Naive thymus-derived CD4-positive, alpha-beta T cell (primary cell): ENCODE measurements at regions not wholly inside any gene's neighbourhood (a gene's known extent, or its start where the extent isn't known, plus 50 kb on each side); places are given as distances from the start of the nearest gene placed in this dataset.

Experiments
- ATAC-seq: fragments of 150-1000 bp; cut with Tn5 transposase; 2 replicates; pipeline ENCODE4 v1.10.0; 2021; ENCODE audit warnings: mild to moderate bottlenecking, moderate library complexity
- CTCF ChIA-PET: fragments of 350-600 bp; sonication (Branson Sonifier 250); formaldehyde crosslinking; loops from one replicate; lab custom pipeline; 2021; ENCODE audit warnings: antibody characterized with exemption; lab: Charles Lee
- POLR2A ChIA-PET: fragments of 350-600 bp; sonication (Branson Sonifier 250); formaldehyde crosslinking; loops from one replicate; lab custom pipeline; 2021; ENCODE audit warnings: antibody characterized with exemption, inconsistent platforms; lab: Charles Lee
- DNase-seq, 9 donors: peaks; one replicate each; pipeline versions ENCODE4 v3.0.0 to v3.0.0-alpha.2; 2020 to 2022; ENCODE audit warnings: mixed read lengths in 1 of 9
- H3K27ac ChIP-seq: one replicate; pipeline ENCODE4 v1.7.0; 2013; ENCODE audit warnings: mild to moderate bottlenecking, low read depth, low read length, moderate library complexity
- H3K27me3 ChIP-seq, 2 donors: one replicate each; pipeline ENCODE4 v1.7.0; 2013; ENCODE audit warnings: low read length in 2 of 2, mild to moderate bottlenecking in 2 of 2, moderate library complexity in 2 of 2; ENCODE audit not compliant: control insufficient read depth in 2 of 2, insufficient read depth in 2 of 2
- H3K36me3 ChIP-seq, 3 experiments: 1 replicate in 2 of 3; 2 replicates in 1 of 3; pipeline ENCODE4 v1.7.0; 2013; ENCODE audit warnings: low read length in 3 of 3, mild to moderate bottlenecking in 3 of 3, moderate library complexity in 1 of 3; ENCODE audit not compliant: insufficient read depth in 3 of 3, control insufficient read depth in 2 of 3
- H3K4me1 ChIP-seq, 2 donors: one replicate each; pipeline ENCODE4 v1.7.0; 2013; ENCODE audit warnings: low read length in 2 of 2, mild to moderate bottlenecking in 2 of 2, moderate library complexity in 1 of 2; ENCODE audit not compliant: control insufficient read depth in 2 of 2, insufficient read depth in 2 of 2
- H3K4me3 ChIP-seq: 2 replicates; pipeline ENCODE4 v1.7.0; 2013; ENCODE audit warnings: mild to moderate bottlenecking, low read length
- H3K9me3 ChIP-seq, 3 experiments: 1 replicate in 2 of 3; 2 replicates in 1 of 3; pipeline ENCODE4 v1.7.0; 2013; ENCODE audit warnings: low read length in 3 of 3; ENCODE audit not compliant: control insufficient read depth in 2 of 3
- H3K27ac Mint-ChIP-seq, 9 donors: one replicate each; pipeline ENCODE4 v1.8.0; 2020 to 2022; ENCODE audit warnings: mixed read lengths in 9 of 9, mild to moderate bottlenecking in 8 of 9, moderate library complexity in 5 of 9, inconsistent platforms in 2 of 9
- H3K27me3 Mint-ChIP-seq, 5 donors: one replicate each; pipeline ENCODE4 v1.8.0; 2021 to 2022; ENCODE audit warnings: mixed read lengths in 5 of 5, mild to moderate bottlenecking in 1 of 5
- H3K36me3 Mint-ChIP-seq, 5 donors: one replicate each; pipeline ENCODE4 v1.8.0; 2020 to 2022; ENCODE audit warnings: mixed read lengths in 5 of 5, mild to moderate bottlenecking in 3 of 5, inconsistent platforms in 1 of 5
- H3K4me1 Mint-ChIP-seq, 7 donors: one replicate each; pipeline ENCODE4 v1.8.0; 2020 to 2022; ENCODE audit warnings: mixed read lengths in 7 of 7, mild to moderate bottlenecking in 3 of 7, inconsistent platforms in 1 of 7
- H3K4me3 Mint-ChIP-seq, 10 donors: one replicate each; pipeline ENCODE4 v1.8.0; 2020 to 2022; ENCODE audit warnings: mild to moderate bottlenecking in 10 of 10, mixed read lengths in 10 of 10, moderate library complexity in 6 of 10, inconsistent platforms in 2 of 10
- H3K9me3 Mint-ChIP-seq, 11 donors: one replicate each; pipeline ENCODE4 v1.8.0; 2020 to 2022; ENCODE audit warnings: mixed read lengths in 11 of 11, mild to moderate bottlenecking in 4 of 11, inconsistent platforms in 1 of 11, moderate library complexity in 1 of 11
- intact Hi-C, 2 donors: fragments of 100-400 bp; cut with micrococcal nuclease; formaldehyde crosslinking; loops; one replicate each; pipeline ENCODE4 v1.15.1; 2023

DNA sequence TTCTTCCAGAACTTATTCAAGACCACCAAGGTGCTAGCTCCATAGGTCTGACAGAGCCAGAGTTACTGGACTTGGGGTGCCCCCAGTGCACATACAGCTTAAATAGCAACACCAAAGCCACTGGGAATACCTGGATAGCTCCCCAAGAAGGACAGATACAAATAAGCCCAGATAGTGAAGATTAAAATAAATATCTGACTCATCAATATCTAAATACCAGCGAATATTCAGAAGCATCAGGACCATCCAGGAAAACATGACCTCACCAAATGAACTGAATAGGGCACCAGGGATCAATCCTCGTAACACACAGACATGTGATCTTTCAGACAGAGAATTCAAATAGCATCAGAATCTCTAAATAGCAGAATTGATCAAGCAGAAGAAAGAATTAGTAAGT, 931.6 kb downstream of the OTOL1 start:
- no peaks in the 10 kb centered on the region for H3K9me3 ChIP-seq
- no peak overlapping the region for H3K27ac ChIP-seq
- Mint-ChIP-seq H3K9me3 (peaks cover 0 to 28% (median 8%) of the 10 kb centered on the region in 11 donors), H3K27me3 (no peaks in the 10 kb centered on the region), H3K27ac (no peak overlapping the region), H3K36me3 (no peaks in the 10 kb centered on the region), H3K4me3 (no peak overlapping the region), H3K4me1 (no peaks in the 10 kb centered on the region)
- H3K27me3 ChIP-seq, result no peaks in the 10 kb centered on the region
- intact Hi-C loops, result no loop called here
- no peak for DNase-seq
- ATAC-seq, result no peak
- H3K36me3 ChIP-seq, result no peaks in the 10 kb centered on the region
- POLR2A ChIA-PET, result no interaction called here
- CTCF ChIA-PET, result interaction anchor here (0.6 kb wide), 1 partner anchor 185 kb away, joined by 7 read pairs; no protein-coding TSS in a partner anchor
- H3K4me3 ChIP-seq, result no peak overlapping the region
- no peaks in the 10 kb centered on the region for H3K4me1 ChIP-seq

DNA sequence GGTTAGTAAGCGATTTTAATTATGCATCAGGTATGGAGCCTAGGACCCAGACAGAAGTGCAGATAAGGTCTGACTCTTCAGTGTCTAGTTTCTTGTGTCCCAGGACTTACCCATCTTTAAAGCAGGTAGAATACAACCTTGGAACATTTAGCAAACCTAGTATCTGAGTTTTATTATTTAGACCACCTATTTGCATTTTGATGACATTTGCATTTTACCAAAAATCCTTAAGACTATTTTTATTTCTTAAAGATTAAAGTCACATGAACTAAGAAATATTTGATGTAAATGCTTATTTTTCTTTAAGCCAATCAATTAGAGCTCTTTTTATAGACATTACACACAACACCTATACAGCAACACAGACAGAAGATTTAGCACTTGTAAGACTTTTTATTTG, 939.1 kb downstream of the OTOL1 start:
- CTCF ChIA-PET, result no interaction called here
- Histone ChIP-seq H3K9me3 (no peaks in the 10 kb centered on the region), H3K4me1 (no peaks in the 10 kb centered on the region), H3K36me3 (no peaks in the 10 kb centered on the region), H3K27ac (no peak overlapping the region), H3K4me3 (no peak overlapping the region), H3K27me3 (no peaks in the 10 kb centered on the region)
- no peaks in the 10 kb centered on the region for H3K4me1 Mint-ChIP-seq
- H3K27me3 Mint-ChIP-seq, result no peaks in the 10 kb centered on the region
- H3K36me3 Mint-ChIP-seq, result no peaks in the 10 kb centered on the region
- ATAC-seq, result no peak
- DNase-seq, result no peak
- peaks cover 0 to 27% (median 10%) of the 10 kb centered on the region in 11 donors for H3K9me3 Mint-ChIP-seq
- intact Hi-C loops, result no loop called here
- H3K27ac Mint-ChIP-seq, result no peak overlapping the region
- no peak overlapping the region for H3K4me3 Mint-ChIP-seq
- POLR2A ChIA-PET, result no interaction called here

DNA sequence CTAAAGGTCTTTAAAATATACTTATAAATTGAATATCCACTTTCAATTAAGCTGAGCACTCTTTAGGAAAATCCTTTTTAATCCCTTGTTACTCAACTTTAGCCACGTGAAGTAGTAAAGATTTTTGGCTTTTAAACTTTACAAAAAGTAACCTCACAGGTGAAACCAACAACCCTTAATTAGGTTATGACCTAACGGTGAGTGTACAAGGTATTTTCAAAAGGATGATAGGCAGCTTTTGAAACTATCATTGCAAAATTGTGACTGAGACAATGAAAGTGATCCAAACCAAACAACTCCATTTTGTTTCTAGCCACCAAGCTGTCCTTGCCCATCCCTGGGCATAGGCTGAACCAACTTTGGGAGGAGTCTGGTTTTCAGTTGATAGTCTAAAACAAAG, 940.2 kb downstream of the OTOL1 start:
- POLR2A ChIA-PET, result no interaction called here
- intact Hi-C loops, result no loop called here

DNA sequence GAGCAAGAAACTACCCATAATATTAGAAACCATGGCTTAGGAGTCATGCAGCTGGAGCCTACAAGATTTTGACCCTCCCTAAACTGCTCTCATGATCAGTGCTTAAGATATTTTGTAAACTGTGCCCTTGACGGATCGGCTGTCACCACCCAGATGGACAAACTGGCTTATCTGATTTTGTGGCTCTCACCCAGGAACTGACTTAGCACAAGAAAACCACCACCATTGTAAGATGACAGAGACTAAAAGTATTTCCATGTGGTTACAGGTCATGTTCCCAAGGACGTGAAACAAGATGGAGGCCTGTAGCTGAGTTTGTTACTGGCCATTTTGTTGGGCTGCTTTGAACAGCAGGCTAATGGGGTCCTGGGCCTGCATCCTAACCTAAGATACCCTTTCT, 940.9 kb downstream of the OTOL1 start:
- Mint-ChIP-seq H3K27me3 (no peaks in the 10 kb centered on the region), H3K36me3 (no peaks in the 10 kb centered on the region), H3K27ac (no peak overlapping the region), H3K9me3 (peaks cover 0 to 22% (median 7%) of the 10 kb centered on the region in 11 donors), H3K4me1 (no peaks in the 10 kb centered on the region), H3K4me3 (no peak overlapping the region)
- Histone ChIP-seq H3K36me3 (no peaks in the 10 kb centered on the region), H3K4me3 (no peak overlapping the region), H3K4me1 (no peaks in the 10 kb centered on the region), H3K27ac (no peak overlapping the region), H3K27me3 (no peaks in the 10 kb centered on the region), H3K9me3 (no peaks in the 10 kb centered on the region)
- intact Hi-C loops, result no loop called here
- DNase-seq, result no peak
- CTCF ChIA-PET, result no interaction called here
- POLR2A ChIA-PET, result no interaction called here
- no peak for ATAC-seq

More for the DNA sequence above, 940.2 kb downstream of the OTOL1 start:
- no peaks in the 10 kb centered on the region for H3K27me3 Mint-ChIP-seq
- H3K36me3 Mint-ChIP-seq, result no peaks in the 10 kb centered on the region
- peaks cover 0 to 27% (median 7%) of the 10 kb centered on the region in 11 donors for H3K9me3 Mint-ChIP-seq
- H3K4me1 Mint-ChIP-seq, result no peaks in the 10 kb centered on the region
- DNase-seq (no peak), ATAC-seq (no peak)
- CTCF ChIA-PET, result no interaction called here
- no peaks in the 10 kb centered on the region for H3K4me1 ChIP-seq
- H3K4me3 Mint-ChIP-seq, result no peak overlapping the region
- H3K27ac Mint-ChIP-seq, result no peak overlapping the region
- no peaks in the 10 kb centered on the region for H3K36me3 ChIP-seq
- no peaks in the 10 kb centered on the region for H3K27me3 ChIP-seq
- no peak overlapping the region for H3K4me3 ChIP-seq
- H3K9me3 ChIP-seq, result no peaks in the 10 kb centered on the region
- H3K27ac ChIP-seq, result no peak overlapping the region

DNA sequence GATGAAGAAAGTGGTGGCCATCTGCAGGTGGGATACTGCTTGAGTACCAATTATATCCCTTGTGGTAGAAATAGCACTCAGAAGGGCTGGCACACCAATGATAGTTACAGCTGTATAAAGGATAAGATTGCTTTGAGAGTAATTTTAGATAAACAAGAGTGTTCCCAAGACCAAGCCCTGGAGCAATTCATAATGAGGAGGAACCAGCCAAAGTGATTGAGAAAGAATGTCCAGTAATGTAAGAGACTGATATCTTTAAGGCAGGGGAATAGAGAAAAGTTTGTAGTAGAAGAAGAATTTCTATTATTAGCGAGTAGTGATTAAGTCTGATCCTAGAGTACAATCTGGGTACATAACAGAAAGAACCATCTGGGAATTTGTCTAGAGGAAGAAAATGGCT, 945.1 kb downstream of the OTOL1 start:
- Histone ChIP-seq H3K9me3 (no peaks in the 10 kb centered on the region), H3K27me3 (no peaks in the 10 kb centered on the region), H3K27ac (no peak overlapping the region), H3K36me3 (no peaks in the 10 kb centered on the region), H3K4me1 (no peaks in the 10 kb centered on the region), H3K4me3 (no peak overlapping the region)
- intact Hi-C loops, result no loop called here
- H3K4me3 Mint-ChIP-seq, result no peak overlapping the region
- POLR2A ChIA-PET, result no interaction called here
- CTCF ChIA-PET, result no interaction called here
- ATAC-seq, result no peak
- H3K36me3 Mint-ChIP-seq, result no peaks in the 10 kb centered on the region
- DNase-seq, result no peak
- H3K9me3 Mint-ChIP-seq, result peaks cover 0 to 9% (median 4%) of the 10 kb centered on the region in 11 donors
- H3K27ac Mint-ChIP-seq, result no peak overlapping the region
- no peaks in the 10 kb centered on the region for H3K27me3 Mint-ChIP-seq
- no peaks in the 10 kb centered on the region for H3K4me1 Mint-ChIP-seq

DNA sequence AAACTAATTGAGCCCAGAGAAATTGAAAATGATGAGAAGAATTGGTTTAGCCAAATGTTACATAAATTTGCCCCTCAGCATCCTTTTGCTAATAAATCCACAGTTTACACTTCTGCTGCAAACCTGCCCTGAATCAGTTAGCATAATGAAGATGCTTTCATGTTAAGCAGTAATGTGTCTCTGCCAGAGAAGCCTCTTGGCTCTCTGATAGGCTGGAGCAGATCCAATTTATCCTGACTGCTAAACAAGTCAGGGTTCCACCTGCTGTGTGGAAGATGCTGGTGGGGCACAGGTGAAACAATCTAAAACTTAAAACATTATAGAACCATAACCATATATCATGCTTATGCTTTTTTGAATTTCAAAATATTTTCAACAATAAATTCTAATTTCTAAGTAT, 946.8 kb downstream of the OTOL1 start:
- Histone ChIP-seq H3K4me1 (no peaks in the 10 kb centered on the region), H3K27ac (no peak overlapping the region), H3K36me3 (no peaks in the 10 kb centered on the region), H3K4me3 (no peak overlapping the region), H3K9me3 (no peaks in the 10 kb centered on the region), H3K27me3 (no peaks in the 10 kb centered on the region)
- ATAC-seq (no peak), DNase-seq (no peak)
- H3K9me3 Mint-ChIP-seq, result peaks cover 0 to 8% (median 4%) of the 10 kb centered on the region in 11 donors
- H3K4me1 Mint-ChIP-seq, result no peaks in the 10 kb centered on the region
- ChIA-PET POLR2A (no interaction called here), CTCF (no interaction called here)
- H3K36me3 Mint-ChIP-seq, result no peaks in the 10 kb centered on the region
- intact Hi-C loops, result no loop called here
- no peaks in the 10 kb centered on the region for H3K27me3 Mint-ChIP-seq
- H3K4me3 Mint-ChIP-seq, result no peak overlapping the region
- H3K27ac Mint-ChIP-seq, result no peak overlapping the region

DNA sequence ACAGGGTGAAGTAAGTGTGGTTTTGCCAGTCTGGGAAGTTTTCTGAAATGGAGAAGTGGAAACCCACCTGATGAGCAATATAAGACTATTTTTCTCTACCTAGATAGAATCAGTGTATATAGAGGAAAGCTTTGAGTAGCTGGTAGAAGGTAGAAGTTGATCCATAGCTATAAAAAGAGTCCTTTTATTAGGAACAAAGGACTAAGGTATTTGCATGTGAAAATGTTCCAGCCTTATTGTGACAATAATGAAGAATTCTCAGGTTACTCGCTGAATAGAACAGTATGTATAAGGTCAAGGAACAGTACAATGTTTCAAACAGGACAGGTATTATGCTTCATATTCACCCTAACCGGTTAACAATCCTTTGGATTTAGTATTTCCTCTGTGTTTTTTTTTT, 972.2 kb downstream of the OTOL1 start:
- ATAC-seq (no peak), DNase-seq (no peak)
- Mint-ChIP-seq H3K4me1 (no peaks in the 10 kb centered on the region), H3K27me3 (no peaks in the 10 kb centered on the region), H3K4me3 (no peak overlapping the region), H3K36me3 (no peaks in the 10 kb centered on the region), H3K27ac (no peak overlapping the region), H3K9me3 (peaks cover 0 to 35% (median 4%) of the 10 kb centered on the region in 11 donors)
- intact Hi-C loops, result no loop called here
- Histone ChIP-seq H3K4me1 (no peaks in the 10 kb centered on the region), H3K9me3 (no peaks in the 10 kb centered on the region), H3K27me3 (no peaks in the 10 kb centered on the region), H3K27ac (no peak overlapping the region), H3K36me3 (no peaks in the 10 kb centered on the region), H3K4me3 (no peak overlapping the region)
- ChIA-PET POLR2A (no interaction called here), CTCF (no interaction called here)
